ENCODE measurements at regions not wholly inside any gene's neighbourhood (a gene's known extent, or its start where the extent isn't known, plus 50 kb on each side); places are given as distances from the start of the nearest gene placed in this dataset.

- TF ChIP-seq CTCF (IDR thresholded peaks at IDR 0.05; ENCODE audit: low read depth, low read length): no peak
- no peak for DNase-seq (ENCODE audit: extremely low read depth, low read depth)
Observed at GRCh38 chr5:163772644-163773043, 267.2 kb downstream of the MAT2B start.

- no peak for DNase-seq (ENCODE audit: extremely low read depth, low read depth)
- TF ChIP-seq CTCF (IDR thresholded peaks at IDR 0.05; ENCODE audit: low read depth, low read length): no peak
Observed at GRCh38 chr5:163773226-163773625, 267.8 kb downstream of the MAT2B start.

GRCh38 chr5:163789870-163790269, 284.5 kb downstream of the MAT2B start:
- TF ChIP-seq CTCF (IDR thresholded peaks at IDR 0.05; ENCODE audit: low read depth, low read length): no peak
- no peak for DNase-seq (ENCODE audit: extremely low read depth, low read depth)

- DNase-seq (ENCODE audit: extremely low read depth, low read depth): no peak
- no peak for TF ChIP-seq CTCF (IDR thresholded peaks at IDR 0.05; ENCODE audit: low read depth, low read length)
Observed at GRCh38 chr5:163790497-163790896, 285.1 kb downstream of the MAT2B start.

GRCh38 chr5:163794993-163795392, 289.6 kb downstream of the MAT2B start:
- DNase-seq (ENCODE audit: extremely low read depth, low read depth): no peak
- TF ChIP-seq CTCF (IDR thresholded peaks at IDR 0.05; ENCODE audit: low read depth, low read length): no peak

GRCh38 chr5:163807781-163808180, 302.4 kb downstream of the MAT2B start:
- no peak for DNase-seq (ENCODE audit: extremely low read depth, low read depth)
- no peak for TF ChIP-seq CTCF (IDR thresholded peaks at IDR 0.05; ENCODE audit: low read depth, low read length)

GRCh38 chr5:163809473-163809872, 304.1 kb downstream of the MAT2B start:
- no peak for DNase-seq (ENCODE audit: extremely low read depth, low read depth)

More at GRCh38 chr5:163809473-163809872, 304.1 kb downstream of the MAT2B start:
- TF ChIP-seq CTCF (IDR thresholded peaks at IDR 0.05; ENCODE audit: low read depth, low read length): no peak
